ENCODE measurements at regions not wholly inside any gene's neighbourhood (a gene's known extent, or its start where the extent isn't known, plus 50 kb on each side); places are given as distances from the start of the nearest gene placed in this dataset.
"Not testable (repeated sequence)": the region's sequence is repeated elsewhere in the genome, so short reads cannot be mapped to it uniquely, and the experiment has no call there.

GRCh38 chr14:53742233-53742620 lies 214.4 kb downstream of the BMP4 start:
- Histone ChIP-seq H3K27me3 (ENCODE audit: insufficient read depth, low read length) (peaks cover 18% of the 10 kb centered on the region; the same call in 1 of the 2 replicates), H3K4me1 (ENCODE audit: insufficient read depth, low read length) (peaks cover 40% of the 10 kb centered on the region), H3K36me3 (ENCODE audit: insufficient read depth, low read length) (no peaks in the 10 kb centered on the region), H3K9ac (ENCODE audit: low read depth, low read length) (peak overlapping the region; percentile 21; the same call in 1 of the 2 replicates), H3K4me3 (ENCODE audit: low read length) (peak overlapping the region; percentile 4; the same call in 1 of the 2 replicates), H3K27ac (ENCODE audit: low read depth, low read length) (peak overlapping the region; percentile 88), H3K9me3 (ENCODE audit: insufficient read depth, low read depth, low read length) (no peaks in the 10 kb centered on the region)
- 11% methylated on average over 3 of the region's 3 CpGs for whole genome bisulfite sequencing

- Histone ChIP-seq H3K9ac (ENCODE audit: low read depth, low read length) (no peak overlapping the region), H3K4me1 (ENCODE audit: insufficient read depth, low read length) (peaks cover 40% of the 10 kb centered on the region), H3K4me3 (ENCODE audit: low read length) (no peak overlapping the region), H3K9me3 (ENCODE audit: insufficient read depth, low read depth, low read length) (no peaks in the 10 kb centered on the region), H3K36me3 (ENCODE audit: insufficient read depth, low read length) (no peaks in the 10 kb centered on the region), H3K27ac (ENCODE audit: low read depth, low read length) (peak overlapping the region; percentile 87), H3K27me3 (ENCODE audit: insufficient read depth, low read length) (peaks cover 18% of the 10 kb centered on the region; the same call in 1 of the 2 replicates)
- WGBS: 49% methylated on average over 5 of the region's 5 CpGs
Observed at GRCh38 chr14:53741479-53742232, 215.0 kb downstream of the BMP4 start.

GRCh38 chr14:53740570-53740969 lies 216.1 kb downstream of the BMP4 start:
- no peak overlapping the region for H3K4me3 ChIP-seq (ENCODE audit: low read length)
- no peaks in the 10 kb centered on the region for H3K9me3 ChIP-seq (ENCODE audit: insufficient read depth, low read depth, low read length)
- no peaks in the 10 kb centered on the region for H3K36me3 ChIP-seq (ENCODE audit: insufficient read depth, low read length)

DNA sequence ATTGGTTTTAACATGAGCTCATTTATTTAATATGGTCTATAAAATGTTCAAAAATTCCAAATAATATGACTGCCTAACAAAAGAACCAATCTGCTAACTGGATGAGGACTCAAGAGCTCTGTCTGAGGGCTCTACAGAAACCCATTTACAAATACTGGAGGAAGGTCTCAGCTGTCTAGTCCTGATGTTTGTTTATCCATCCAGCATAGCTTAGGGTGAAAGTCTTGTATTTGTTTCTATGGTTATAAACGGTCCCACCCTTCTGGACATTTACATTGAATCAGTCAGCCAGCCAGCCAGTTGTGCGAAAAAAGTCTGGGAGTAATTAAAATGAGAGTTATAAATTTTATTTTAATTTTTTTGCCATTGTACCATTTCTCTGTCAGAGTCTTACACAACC lies 220.7 kb downstream of the BMP4 start:
- Histone ChIP-seq H3K9me3 (ENCODE audit: insufficient read depth, low read depth, low read length) (no peaks in the 10 kb centered on the region), H3K9ac (ENCODE audit: low read depth, low read length) (no peak overlapping the region), H3K4me1 (ENCODE audit: insufficient read depth, low read length) (peaks cover 13% of the 10 kb centered on the region), H3K27me3 (ENCODE audit: insufficient read depth, low read length) (no peaks in the 10 kb centered on the region; the same call in 1 of the 2 replicates), H3K4me3 (ENCODE audit: low read length) (no peak overlapping the region), H3K36me3 (ENCODE audit: insufficient read depth, low read length) (no peaks in the 10 kb centered on the region), H3K27ac (ENCODE audit: low read depth, low read length) (no peak overlapping the region)
- WGBS: 33% methylated on average over 1 of the region's 2 CpGs

More at GRCh38 chr14:53740570-53740969, 216.1 kb downstream of the BMP4 start:
- Histone ChIP-seq H3K4me1 (ENCODE audit: insufficient read depth, low read length) (peaks cover 40% of the 10 kb centered on the region), H3K27me3 (ENCODE audit: insufficient read depth, low read length) (peaks cover 18% of the 10 kb centered on the region; the same call in 1 of the 2 replicates), H3K9ac (ENCODE audit: low read depth, low read length) (no peak overlapping the region), H3K27ac (ENCODE audit: low read depth, low read length) (no peak overlapping the region)

DNA sequence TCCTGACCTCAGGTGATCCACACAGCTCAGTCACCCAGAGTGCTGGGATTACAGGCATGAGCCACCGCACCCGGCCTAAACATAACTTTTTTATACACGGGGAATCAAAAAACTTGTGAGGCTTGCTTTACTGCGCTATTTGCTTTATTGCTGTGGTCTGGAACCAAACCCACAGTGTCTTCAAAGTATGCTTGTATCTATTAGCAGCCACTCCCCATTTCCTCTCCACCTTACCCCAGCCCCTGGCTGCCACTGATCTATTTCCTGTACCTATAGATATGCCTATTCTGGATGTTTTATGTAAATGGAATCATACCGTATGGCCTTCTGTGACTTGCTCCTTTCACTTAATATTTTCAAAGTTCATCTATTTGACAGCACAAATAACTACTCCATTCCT lies 233.4 kb downstream of the BMP4 start:
- peaks cover 3% of the 10 kb centered on the region; the same call in 1 of the 2 replicates for H3K9me3 ChIP-seq (ENCODE audit: insufficient read depth, low read depth, low read length)
- no peaks in the 10 kb centered on the region for H3K4me1 ChIP-seq (ENCODE audit: insufficient read depth, low read length)
- no peaks in the 10 kb centered on the region for H3K36me3 ChIP-seq (ENCODE audit: insufficient read depth, low read length)
- H3K27ac ChIP-seq (ENCODE audit: low read depth, low read length): no peak overlapping the region
- H3K4me3 ChIP-seq (ENCODE audit: low read length): no peak overlapping the region
- H3K27me3 ChIP-seq (ENCODE audit: insufficient read depth, low read length): no peaks in the 10 kb centered on the region
- H3K9ac ChIP-seq (ENCODE audit: low read depth, low read length): no peak overlapping the region
- WGBS: 96% methylated on average over 5 of the region's 5 CpGs

GRCh38 chr14:53719536-53719935 lies 237.1 kb downstream of the BMP4 start:
- Histone ChIP-seq H3K9ac (ENCODE audit: low read depth, low read length) (no peak overlapping the region), H3K4me1 (ENCODE audit: insufficient read depth, low read length) (peaks cover 3% of the 10 kb centered on the region; the same call in 1 of the 2 replicates), H3K4me3 (ENCODE audit: low read length) (no peak overlapping the region), H3K9me3 (ENCODE audit: insufficient read depth, low read depth, low read length) (peaks cover 3% of the 10 kb centered on the region; the same call in 1 of the 2 replicates), H3K27me3 (ENCODE audit: insufficient read depth, low read length) (no peaks in the 10 kb centered on the region), H3K36me3 (ENCODE audit: insufficient read depth, low read length) (no peaks in the 10 kb centered on the region), H3K27ac (ENCODE audit: low read depth, low read length) (no peak overlapping the region)
- WGBS: 90% methylated on average over 1 of the region's 1 CpG

DNA sequence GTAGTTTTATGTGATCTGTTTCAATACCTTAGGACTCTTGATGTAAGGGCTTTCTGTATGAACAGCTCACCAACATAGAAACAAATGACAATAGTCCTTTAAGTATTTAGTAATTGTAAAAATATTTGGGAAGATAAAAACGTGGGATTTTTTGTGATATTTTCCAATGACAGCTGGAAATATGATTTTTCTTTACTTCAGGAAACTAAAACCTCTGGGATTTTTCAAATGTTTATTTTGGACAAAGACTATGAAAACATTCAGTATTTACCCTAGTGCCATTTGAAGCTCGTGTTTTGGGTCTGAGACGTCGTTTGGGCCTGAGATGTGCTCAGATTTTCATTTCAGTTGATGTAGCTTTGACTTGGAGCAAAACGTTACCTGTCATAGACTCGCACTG lies 240.0 kb downstream of the BMP4 start:
- WGBS: 94% methylated on average over 6 of the region's 6 CpGs
- H3K36me3 ChIP-seq (ENCODE audit: insufficient read depth, low read length): no peaks in the 10 kb centered on the region
- no peak overlapping the region for H3K4me3 ChIP-seq (ENCODE audit: low read length)
- no peak overlapping the region for H3K9ac ChIP-seq (ENCODE audit: low read depth, low read length)
- H3K27me3 ChIP-seq (ENCODE audit: insufficient read depth, low read length): no peaks in the 10 kb centered on the region
- H3K27ac ChIP-seq (ENCODE audit: low read depth, low read length): no peak overlapping the region
- no peaks in the 10 kb centered on the region for H3K9me3 ChIP-seq (ENCODE audit: insufficient read depth, low read depth, low read length)
- H3K4me1 ChIP-seq (ENCODE audit: insufficient read depth, low read length): peaks cover 3% of the 10 kb centered on the region; the same call in 1 of the 2 replicates

DNA sequence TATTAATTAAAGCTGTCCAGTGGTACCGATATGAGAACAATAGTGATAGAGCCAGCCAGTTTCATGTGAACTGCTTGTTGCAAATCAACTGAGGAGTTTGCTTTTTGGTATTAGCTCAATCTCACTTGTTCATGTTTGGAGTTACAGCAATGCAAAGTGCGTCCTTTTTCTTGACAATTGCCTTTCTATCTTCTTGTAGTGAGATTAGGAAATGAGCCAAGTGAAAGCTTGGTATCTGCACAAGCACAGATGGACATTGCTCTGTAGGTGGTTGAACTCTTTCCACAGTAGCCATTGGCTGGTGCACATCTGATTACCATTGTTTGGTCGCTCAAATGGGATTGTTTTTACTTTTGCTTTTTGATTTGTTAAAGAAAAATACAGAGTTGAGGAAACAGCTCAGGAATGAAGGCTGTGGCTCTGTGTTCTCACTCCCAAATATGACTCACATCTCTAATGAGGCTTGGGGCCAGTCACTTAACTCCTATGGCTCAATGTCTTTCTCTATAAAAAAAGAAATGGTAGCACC lies 241.4 kb downstream of the BMP4 start:
- no peak overlapping the region for H3K9ac ChIP-seq (ENCODE audit: low read depth, low read length)
- no peaks in the 10 kb centered on the region for H3K36me3 ChIP-seq (ENCODE audit: insufficient read depth, low read length)
- no peaks in the 10 kb centered on the region for H3K9me3 ChIP-seq (ENCODE audit: insufficient read depth, low read depth, low read length)
- H3K27ac ChIP-seq (ENCODE audit: low read depth, low read length): no peak overlapping the region
- H3K27me3 ChIP-seq (ENCODE audit: insufficient read depth, low read length): no peaks in the 10 kb centered on the region
- no peak overlapping the region for H3K4me3 ChIP-seq (ENCODE audit: low read length)
- 85% methylated on average over 3 of the region's 3 CpGs for WGBS
- peaks cover 3% of the 10 kb centered on the region; the same call in 1 of the 2 replicates for H3K4me1 ChIP-seq (ENCODE audit: insufficient read depth, low read length)

GRCh38 chr14:53714495-53715192 lies 242.0 kb downstream of the BMP4 start:
- no peak overlapping the region for H3K4me3 ChIP-seq (ENCODE audit: low read length)
- WGBS: 73% methylated on average over 4 of the region's 5 CpGs

DNA sequence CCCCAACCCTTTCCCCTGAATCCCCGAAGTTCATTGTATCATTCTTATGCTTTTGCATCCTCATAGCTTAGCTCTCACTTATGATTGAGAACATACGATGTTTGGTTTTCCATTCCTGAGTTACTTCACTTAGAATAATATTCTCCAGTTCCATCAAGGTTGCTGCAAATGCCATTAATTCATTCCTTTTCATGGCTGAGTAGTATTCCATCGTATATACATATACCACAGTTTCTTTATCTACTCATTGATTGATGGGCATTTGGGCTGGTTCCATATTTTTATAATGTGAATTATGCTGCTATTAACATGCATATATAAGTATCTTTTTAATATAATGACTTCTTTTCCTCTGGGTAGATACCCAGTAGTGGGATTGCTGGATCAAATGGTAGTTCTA lies 243.7 kb downstream of the BMP4 start:
- H3K4me3 ChIP-seq (ENCODE audit: low read length); H3K9ac ChIP-seq (ENCODE audit: low read depth, low read length); H3K9me3 ChIP-seq (ENCODE audit: insufficient read depth, low read depth, low read length); H3K27me3 ChIP-seq (ENCODE audit: insufficient read depth, low read length); H3K4me1 ChIP-seq (ENCODE audit: insufficient read depth, low read length); H3K36me3 ChIP-seq (ENCODE audit: insufficient read depth, low read length); H3K27ac ChIP-seq (ENCODE audit: low read depth, low read length): not testable (repeated sequence)
- 91% methylated on average over 2 of the region's 3 CpGs for WGBS

More at GRCh38 chr14:53714495-53715192, 242.0 kb downstream of the BMP4 start:
- H3K9ac ChIP-seq (ENCODE audit: low read depth, low read length): no peak overlapping the region
- no peaks in the 10 kb centered on the region for H3K36me3 ChIP-seq (ENCODE audit: insufficient read depth, low read length)
- H3K27me3 ChIP-seq (ENCODE audit: insufficient read depth, low read length): no peaks in the 10 kb centered on the region
- peaks cover 3% of the 10 kb centered on the region; the same call in 1 of the 2 replicates for H3K4me1 ChIP-seq (ENCODE audit: insufficient read depth, low read length)
- H3K27ac ChIP-seq (ENCODE audit: low read depth, low read length): no peak overlapping the region
- H3K9me3 ChIP-seq (ENCODE audit: insufficient read depth, low read depth, low read length): no peaks in the 10 kb centered on the region

GRCh38 chr14:53711205-53711604 lies 245.4 kb downstream of the BMP4 start:
- Histone ChIP-seq H3K27me3 (ENCODE audit: insufficient read depth, low read length) (no peaks in the 10 kb centered on the region), H3K4me3 (ENCODE audit: low read length) (no peak overlapping the region), H3K9ac (ENCODE audit: low read depth, low read length) (no peak overlapping the region), H3K36me3 (ENCODE audit: insufficient read depth, low read length) (no peaks in the 10 kb centered on the region), H3K4me1 (ENCODE audit: insufficient read depth, low read length) (peaks cover 3% of the 10 kb centered on the region; the same call in 1 of the 2 replicates), H3K9me3 (ENCODE audit: insufficient read depth, low read depth, low read length) (no peaks in the 10 kb centered on the region), H3K27ac (ENCODE audit: low read depth, low read length) (no peak overlapping the region)
- WGBS: 78% methylated on average over 4 of the region's 4 CpGs

Measured in HUES64 (cell line).